ENCODE measurements at regions not wholly inside any gene's neighbourhood (a gene's known extent, or its start where the extent isn't known, plus 50 kb on each side); places are given as distances from the start of the nearest gene placed in this dataset.

DNA sequence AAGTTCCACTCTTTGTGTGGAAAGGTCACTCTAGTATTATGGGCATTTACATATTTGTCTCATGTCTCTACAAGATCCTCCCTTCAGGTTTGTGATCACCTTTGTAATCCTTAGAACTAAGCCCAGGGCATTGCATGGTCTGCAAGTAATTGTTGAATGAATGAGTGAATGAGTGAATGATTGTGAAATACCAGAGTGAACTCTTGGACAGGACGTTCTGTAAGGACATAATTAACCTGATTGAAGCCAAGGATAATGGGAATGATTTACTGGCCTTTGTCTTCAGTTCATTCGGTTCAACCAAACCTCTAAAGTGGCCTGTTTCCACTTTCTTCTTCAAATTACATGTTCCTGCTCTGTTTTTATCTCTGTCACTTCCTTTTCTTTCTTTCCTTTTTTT is 83.0 kb upstream of the TSPAN2 start:
- Mint-ChIP-seq H3K27me3 (peaks cover 3 to 39% (median 28%) of the 10 kb centered on the region in 5 donors), H3K4me1 (peaks cover 0 to 3% (median 0%) of the 10 kb centered on the region in 7 donors), H3K4me3 (no peak overlapping the region), H3K9me3 (peaks cover 0 to 4% (median 0%) of the 10 kb centered on the region in 11 donors), H3K27ac (no peak overlapping the region), H3K36me3 (no peaks in the 10 kb centered on the region)
- H3K27me3 ChIP-seq (ENCODE audit: control insufficient read depth in 2 of 2, insufficient read depth in 2 of 2, low read length in 2 of 2), result peaks cover 0 to 4% of the 10 kb centered on the region in 2 donors
- no peaks in the 10 kb centered on the region for H3K9me3 ChIP-seq (ENCODE audit: control insufficient read depth in 2 of 3, low read length in 3 of 3)
- DNase-seq (no peak), ATAC-seq (no peak)
- H3K4me1 ChIP-seq (ENCODE audit: control insufficient read depth in 2 of 2, insufficient read depth in 2 of 2, low read length in 2 of 2), result no peaks in the 10 kb centered on the region
- H3K4me3 ChIP-seq (ENCODE audit: low read length), result no peak overlapping the region
- ChIA-PET CTCF (interaction anchor here (0.7 kb wide), 1 partner anchor 32 kb away, joined by 3 read pairs; no protein-coding TSS in a partner anchor), POLR2A (interaction anchor here (0.7 kb wide), 1 partner anchor 8 kb away, joined by 3 read pairs; no protein-coding TSS in a partner anchor)
- intact Hi-C loops (cut with micrococcal nuclease), result no loop called here
- H3K27ac ChIP-seq (ENCODE audit: low read depth, low read length), result no peak overlapping the region
- no peaks in the 10 kb centered on the region for H3K36me3 ChIP-seq (ENCODE audit: control insufficient read depth in 2 of 3, insufficient read depth in 3 of 3, low read length in 3 of 3)

DNA sequence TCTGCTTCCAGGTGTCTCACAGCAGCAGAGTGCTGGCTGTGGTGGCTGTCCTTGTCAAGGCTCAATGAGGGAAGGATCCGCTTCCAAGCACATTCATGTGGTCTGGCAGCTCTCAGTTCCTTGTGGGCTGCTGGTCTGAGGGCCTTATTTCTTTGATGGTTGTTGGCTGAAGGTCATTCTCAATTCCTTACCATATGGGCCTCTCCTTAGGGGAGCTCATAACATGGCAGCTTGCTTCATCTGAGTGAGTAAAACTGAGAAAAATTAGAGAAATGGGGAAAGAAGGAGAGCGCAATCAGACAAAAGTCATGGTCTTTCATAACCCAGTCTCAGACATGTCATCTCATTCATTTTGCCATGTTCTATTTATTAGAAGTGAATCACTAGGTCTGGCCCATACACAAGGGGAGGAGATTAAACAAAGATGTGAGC is 81.7 kb upstream of the TSPAN2 start:
- Histone ChIP-seq H3K36me3 (ENCODE audit: control insufficient read depth in 2 of 3, insufficient read depth in 3 of 3, low read length in 3 of 3) (no peaks in the 10 kb centered on the region), H3K9me3 (ENCODE audit: control insufficient read depth in 2 of 3, low read length in 3 of 3) (no peaks in the 10 kb centered on the region), H3K27ac (ENCODE audit: low read depth, low read length) (no peak overlapping the region), H3K4me1 (ENCODE audit: control insufficient read depth in 2 of 2, insufficient read depth in 2 of 2, low read length in 2 of 2) (no peaks in the 10 kb centered on the region), H3K4me3 (ENCODE audit: low read length) (no peak overlapping the region), H3K27me3 (ENCODE audit: control insufficient read depth in 2 of 2, insufficient read depth in 2 of 2, low read length in 2 of 2) (peaks cover 0 to 4% of the 10 kb centered on the region in 2 donors)
- Mint-ChIP-seq H3K9me3 (peaks cover 0 to 4% (median 0%) of the 10 kb centered on the region in 11 donors), H3K36me3 (no peaks in the 10 kb centered on the region), H3K4me1 (peaks cover 0 to 3% (median 0%) of the 10 kb centered on the region in 7 donors), H3K27me3 (peaks cover 8 to 47% (median 36%) of the 10 kb centered on the region in 5 donors), H3K4me3 (no peak overlapping the region), H3K27ac (no peak overlapping the region)
- ATAC-seq (no peak), DNase-seq (no peak)
- ChIA-PET POLR2A (no interaction called here), CTCF (no interaction called here)
- intact Hi-C loops (cut with micrococcal nuclease), result no loop called here

DNA sequence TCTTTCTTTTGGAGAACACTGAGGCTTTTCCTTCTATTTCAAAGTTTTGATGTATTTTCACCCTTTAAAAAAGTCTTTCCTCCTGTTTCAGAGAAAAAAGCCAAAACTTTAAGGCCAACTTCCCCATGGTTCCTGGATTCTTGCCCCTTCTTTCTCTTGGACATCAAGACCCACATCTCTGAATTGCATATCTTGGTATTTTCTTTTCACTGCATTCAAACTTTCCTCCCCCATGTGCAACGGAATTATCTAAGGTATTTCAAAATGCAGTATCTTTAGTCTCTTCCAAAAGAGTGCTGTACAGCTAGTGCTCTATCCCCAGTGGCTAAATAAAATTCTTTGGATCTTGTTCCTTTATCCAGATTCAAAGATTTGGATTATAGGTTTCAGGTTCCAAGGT is 81.1 kb upstream of the TSPAN2 start:
- ChIA-PET POLR2A (no interaction called here), CTCF (no interaction called here)
- DNase-seq (no peak), ATAC-seq (no peak)
- H3K4me3 Mint-ChIP-seq, result no peak overlapping the region
- H3K27me3 ChIP-seq (ENCODE audit: control insufficient read depth in 2 of 2, insufficient read depth in 2 of 2, low read length in 2 of 2), result peaks cover 0 to 4% of the 10 kb centered on the region in 2 donors
- peaks cover 8 to 51% (median 38%) of the 10 kb centered on the region in 5 donors for H3K27me3 Mint-ChIP-seq
- intact Hi-C loops (cut with micrococcal nuclease), result no loop called here
- H3K36me3 Mint-ChIP-seq, result no peaks in the 10 kb centered on the region
- H3K9me3 Mint-ChIP-seq, result peaks cover 0 to 4% (median 0%) of the 10 kb centered on the region in 11 donors
- no peaks in the 10 kb centered on the region for H3K36me3 ChIP-seq (ENCODE audit: control insufficient read depth in 2 of 3, insufficient read depth in 3 of 3, low read length in 3 of 3)
- H3K4me1 ChIP-seq (ENCODE audit: control insufficient read depth in 2 of 2, insufficient read depth in 2 of 2, low read length in 2 of 2), result no peaks in the 10 kb centered on the region
- H3K27ac ChIP-seq (ENCODE audit: low read depth, low read length), result no peak overlapping the region
- peaks cover 0 to 3% (median 0%) of the 10 kb centered on the region in 7 donors for H3K4me1 Mint-ChIP-seq
- H3K27ac Mint-ChIP-seq, result no peak overlapping the region
- no peaks in the 10 kb centered on the region for H3K9me3 ChIP-seq (ENCODE audit: control insufficient read depth in 2 of 3, low read length in 3 of 3)
- H3K4me3 ChIP-seq (ENCODE audit: low read length), result no peak overlapping the region

DNA sequence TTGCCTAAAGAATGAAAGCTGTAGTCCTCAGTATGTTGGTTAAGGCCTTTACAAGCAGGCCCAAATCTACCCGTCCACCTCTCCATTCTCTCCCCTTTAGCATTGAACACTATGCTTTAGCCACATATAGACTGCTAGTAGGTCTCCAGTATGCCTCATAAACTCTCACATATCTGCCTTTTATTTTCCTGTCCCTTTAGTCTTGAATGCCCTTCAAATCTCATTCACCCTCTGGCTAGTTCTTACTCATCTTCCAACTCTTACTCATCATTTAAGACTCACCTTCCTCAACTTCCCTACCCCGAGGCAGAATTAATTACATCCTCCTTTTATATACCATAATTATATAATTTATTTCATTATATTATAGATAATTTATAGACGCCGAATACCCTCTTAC is 78.7 kb upstream of the TSPAN2 start:
- H3K9me3 ChIP-seq (ENCODE audit: control insufficient read depth in 2 of 3, low read length in 3 of 3), result no peaks in the 10 kb centered on the region
- H3K27me3 ChIP-seq (ENCODE audit: control insufficient read depth in 2 of 2, insufficient read depth in 2 of 2, low read length in 2 of 2), result peaks cover 0 to 4% of the 10 kb centered on the region in 2 donors
- no peak overlapping the region for H3K4me3 ChIP-seq (ENCODE audit: low read length)
- no peak overlapping the region for H3K4me3 Mint-ChIP-seq
- POLR2A ChIA-PET, result no interaction called here
- CTCF ChIA-PET, result no interaction called here
- H3K4me1 ChIP-seq (ENCODE audit: control insufficient read depth in 2 of 2, insufficient read depth in 2 of 2, low read length in 2 of 2), result no peaks in the 10 kb centered on the region
- DNase-seq (no peak), ATAC-seq (no peak)
- H3K36me3 Mint-ChIP-seq, result no peaks in the 10 kb centered on the region
- H3K27ac Mint-ChIP-seq, result no peak overlapping the region
- intact Hi-C loops (cut with micrococcal nuclease), result no loop called here
- H3K36me3 ChIP-seq (ENCODE audit: control insufficient read depth in 2 of 3, insufficient read depth in 3 of 3, low read length in 3 of 3), result no peaks in the 10 kb centered on the region
- H3K9me3 Mint-ChIP-seq, result peaks cover 0 to 3% (median 0%) of the 10 kb centered on the region in 11 donors
- H3K4me1 Mint-ChIP-seq, result peaks cover 0 to 2% (median 0%) of the 10 kb centered on the region in 7 donors
- H3K27me3 Mint-ChIP-seq, result peaks cover 20 to 45% (median 38%) of the 10 kb centered on the region in 5 donors
- H3K27ac ChIP-seq (ENCODE audit: low read depth, low read length), result no peak overlapping the region

DNA sequence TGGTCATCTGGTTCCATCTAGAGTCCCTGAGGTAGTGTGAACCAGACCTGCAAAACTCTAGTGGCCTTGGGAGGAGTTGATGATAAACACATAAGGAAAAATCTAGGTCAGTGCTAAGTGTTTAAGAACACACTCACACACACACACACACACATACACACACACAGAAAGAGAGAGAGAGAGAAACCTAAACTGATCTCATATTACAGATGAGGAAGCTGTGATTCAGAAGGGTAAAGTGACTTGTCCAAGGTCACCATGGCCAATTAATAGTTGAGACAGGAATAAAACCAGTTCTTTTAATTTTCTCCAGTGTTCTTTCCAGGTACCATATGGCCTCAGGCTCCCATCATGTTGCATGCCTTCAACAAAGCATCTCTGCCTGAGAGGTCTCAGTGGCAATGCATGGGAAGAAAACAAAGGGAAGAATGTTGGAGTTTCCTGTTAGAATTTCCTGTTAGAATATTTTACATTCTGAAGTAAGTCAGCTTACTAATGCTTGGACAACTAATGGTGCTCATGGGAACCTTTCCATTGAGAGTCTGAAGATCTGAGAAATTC is 77.3 kb upstream of the TSPAN2 start:
- DNase-seq (no peak), ATAC-seq (no peak)
- no peak overlapping the region for H3K4me3 ChIP-seq (ENCODE audit: low read length)
- H3K36me3 ChIP-seq (ENCODE audit: control insufficient read depth in 2 of 3, insufficient read depth in 3 of 3, low read length in 3 of 3), result no peaks in the 10 kb centered on the region
- H3K4me3 Mint-ChIP-seq, result no peak overlapping the region
- no peaks in the 10 kb centered on the region for H3K4me1 ChIP-seq (ENCODE audit: control insufficient read depth in 2 of 2, insufficient read depth in 2 of 2, low read length in 2 of 2)
- ChIA-PET POLR2A (no interaction called here), CTCF (no interaction called here)
- H3K9me3 Mint-ChIP-seq, result peaks cover 0 to 3% (median 0%) of the 10 kb centered on the region in 11 donors
- H3K36me3 Mint-ChIP-seq, result no peaks in the 10 kb centered on the region
- H3K27me3 Mint-ChIP-seq, result peaks cover 17 to 42% (median 37%) of the 10 kb centered on the region in 5 donors
- H3K27ac Mint-ChIP-seq, result no peak overlapping the region
- no peak overlapping the region for H3K27ac ChIP-seq (ENCODE audit: low read depth, low read length)
- intact Hi-C loops (cut with micrococcal nuclease), result no loop called here
- H3K27me3 ChIP-seq (ENCODE audit: control insufficient read depth in 2 of 2, insufficient read depth in 2 of 2, low read length in 2 of 2), result peaks cover 0 to 4% of the 10 kb centered on the region in 2 donors
- H3K4me1 Mint-ChIP-seq, result peaks cover 0 to 2% (median 0%) of the 10 kb centered on the region in 7 donors
- H3K9me3 ChIP-seq (ENCODE audit: control insufficient read depth in 2 of 3, low read length in 3 of 3), result no peaks in the 10 kb centered on the region

GRCh38 chr1:115165776-115166175 is 76.5 kb upstream of the TSPAN2 start:
- H3K4me1 ChIP-seq (ENCODE audit: control insufficient read depth in 2 of 2, insufficient read depth in 2 of 2, low read length in 2 of 2), result no peaks in the 10 kb centered on the region
- H3K27me3 ChIP-seq (ENCODE audit: control insufficient read depth in 2 of 2, insufficient read depth in 2 of 2, low read length in 2 of 2), result peaks cover 0 to 4% of the 10 kb centered on the region in 2 donors

More at GRCh38 chr1:115165776-115166175, 76.5 kb upstream of the TSPAN2 start:
- no peak overlapping the region for H3K4me3 ChIP-seq (ENCODE audit: low read length)
- DNase-seq (no peak), ATAC-seq (no peak)
- H3K9me3 Mint-ChIP-seq, result peaks cover 0 to 3% (median 0%) of the 10 kb centered on the region in 11 donors
- H3K4me1 Mint-ChIP-seq, result peaks cover 0 to 2% (median 0%) of the 10 kb centered on the region in 7 donors
- no peak overlapping the region for H3K4me3 Mint-ChIP-seq
- no peaks in the 10 kb centered on the region for H3K9me3 ChIP-seq (ENCODE audit: control insufficient read depth in 2 of 3, low read length in 3 of 3)
- ChIA-PET CTCF (no interaction called here), POLR2A (no interaction called here)
- intact Hi-C loops (cut with micrococcal nuclease), result no loop called here
- no peaks in the 10 kb centered on the region for H3K36me3 ChIP-seq (ENCODE audit: control insufficient read depth in 2 of 3, insufficient read depth in 3 of 3, low read length in 3 of 3)
- H3K36me3 Mint-ChIP-seq, result no peaks in the 10 kb centered on the region
- no peak overlapping the region for H3K27ac Mint-ChIP-seq
- H3K27me3 Mint-ChIP-seq, result peaks cover 11 to 37% (median 32%) of the 10 kb centered on the region in 5 donors
- H3K27ac ChIP-seq (ENCODE audit: low read depth, low read length), result no peak overlapping the region
